Ecto neural progenitor cell (in vitro differentiated cells): ENCODE measurements at regions not wholly inside any gene's neighbourhood (a gene's known extent, or its start where the extent isn't known, plus 50 kb on each side); places are given as distances from the start of the nearest gene placed in this dataset.
A peak's percentile ranks its signal among the peaks of the same experiment; 100 is the strongest.

Experiments used
- DNase-seq: peaks from one replicate; pipeline ENCODE4 v3.0.0-alpha.2; 2018; ENCODE audit warnings: low spot score

GRCh38 chr9:16312116-16312515 is 558.4 kb downstream of the BNC2 start:
- peak; percentile 6 for DNase-seq

GRCh38 chr9:16312962-16313546 is 557.4 kb downstream of the BNC2 start:
- DNase-seq: no peak

DNA sequence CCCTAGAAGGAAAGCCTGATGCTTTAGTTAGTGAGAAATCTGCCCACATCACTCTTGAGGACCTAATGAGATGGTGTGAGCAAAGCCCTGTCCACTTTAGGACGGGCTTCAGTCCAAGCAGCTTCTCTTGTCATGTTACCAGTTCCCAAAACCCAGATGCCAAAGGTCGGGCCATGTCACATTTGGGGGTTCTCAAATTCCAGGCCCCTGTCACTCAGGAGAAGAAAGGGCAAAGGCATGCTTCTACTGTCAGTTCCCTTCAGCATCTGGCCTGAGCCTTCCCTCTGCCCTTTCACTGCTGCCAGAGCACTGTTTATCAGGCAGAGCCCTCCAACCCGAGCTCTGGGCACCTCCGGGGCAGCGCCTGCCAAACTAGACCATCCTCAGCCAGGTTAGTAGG is 556.0 kb downstream of the BNC2 start:
- DNase-seq: no peak

DNA sequence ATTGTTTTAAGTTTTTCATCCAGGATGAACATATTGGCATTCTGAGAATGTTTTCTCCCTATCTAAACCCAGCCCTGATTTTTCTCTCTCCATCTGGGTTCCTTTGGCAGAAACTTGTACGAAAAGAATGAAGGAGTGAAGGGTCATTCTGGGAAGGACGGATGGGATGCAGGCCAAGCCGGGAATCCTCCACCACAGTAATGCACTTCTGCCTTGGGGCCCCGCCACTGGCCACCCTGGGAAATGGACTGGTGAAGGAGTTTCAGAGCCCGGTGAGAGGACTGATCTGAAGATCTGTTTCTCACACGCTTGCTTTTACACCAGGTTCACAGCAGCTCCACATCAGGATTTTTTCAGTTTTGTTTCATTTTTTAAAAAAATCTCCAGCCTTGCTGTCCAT is 554.8 kb downstream of the BNC2 start:
- no peak for DNase-seq

- DNase-seq: no peak
Observed at GRCh38 chr9:16316456-16316855, 554.0 kb downstream of the BNC2 start.

- no peak for DNase-seq
Observed at GRCh38 chr9:16316911-16317817, 553.3 kb downstream of the BNC2 start.

DNA sequence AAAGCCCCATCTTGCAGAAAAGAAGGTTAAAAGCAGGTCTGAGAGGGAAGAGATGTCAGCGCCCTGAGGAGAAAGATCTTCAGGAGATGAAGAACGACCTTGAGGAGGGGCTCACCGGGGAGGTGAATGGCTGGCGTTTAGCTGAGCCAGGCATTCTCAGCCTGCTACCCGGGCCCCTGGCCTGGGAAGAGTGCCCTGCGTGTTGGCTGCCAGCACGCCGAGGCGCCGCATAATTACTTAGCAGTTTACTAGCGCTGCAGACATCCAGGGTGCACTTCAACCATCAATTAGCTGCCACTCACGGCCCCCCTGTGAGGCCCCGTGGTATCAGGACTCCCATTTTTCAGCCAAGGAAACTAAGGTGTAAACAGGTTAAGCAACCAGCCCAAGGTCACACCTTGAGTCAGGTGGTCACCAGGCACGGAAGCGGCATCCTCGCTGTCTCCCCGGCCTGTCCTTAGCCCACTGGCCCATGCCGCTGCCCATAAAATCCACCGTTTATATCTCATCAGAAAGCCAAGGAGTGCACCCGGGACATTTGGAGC is 551.9 kb downstream of the BNC2 start:
- no peak for DNase-seq

DNA sequence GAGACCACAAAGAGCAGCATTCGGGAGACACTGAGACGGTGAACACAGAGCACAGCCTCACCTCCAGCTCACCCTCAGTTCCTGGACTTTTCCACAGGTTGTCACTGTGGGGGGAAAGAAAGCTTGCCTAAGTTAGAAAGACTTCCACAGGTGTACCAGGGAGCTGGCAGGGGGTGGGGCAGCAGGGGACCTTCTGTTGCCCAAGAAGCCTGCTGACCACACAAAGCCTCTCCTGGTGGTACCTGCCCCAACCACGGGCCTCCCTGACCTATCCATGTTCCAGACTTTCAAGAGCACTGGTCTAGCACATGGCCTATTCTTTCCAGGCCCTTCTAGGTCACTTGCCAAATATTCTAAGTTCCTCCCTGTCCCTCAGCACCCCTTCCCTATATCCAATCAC is 550.8 kb downstream of the BNC2 start:
- no peak for DNase-seq

- no peak for DNase-seq
Observed at GRCh38 chr9:16320338-16320902, 550.0 kb downstream of the BNC2 start.

- no peak for DNase-seq
Observed at GRCh38 chr9:16321461-16322119, 548.9 kb downstream of the BNC2 start.

GRCh38 chr9:16322849-16323248 is 547.6 kb downstream of the BNC2 start:
- DNase-seq: no peak

- DNase-seq: no peak
Observed at GRCh38 chr9:16325966-16326365, 544.5 kb downstream of the BNC2 start.

DNA sequence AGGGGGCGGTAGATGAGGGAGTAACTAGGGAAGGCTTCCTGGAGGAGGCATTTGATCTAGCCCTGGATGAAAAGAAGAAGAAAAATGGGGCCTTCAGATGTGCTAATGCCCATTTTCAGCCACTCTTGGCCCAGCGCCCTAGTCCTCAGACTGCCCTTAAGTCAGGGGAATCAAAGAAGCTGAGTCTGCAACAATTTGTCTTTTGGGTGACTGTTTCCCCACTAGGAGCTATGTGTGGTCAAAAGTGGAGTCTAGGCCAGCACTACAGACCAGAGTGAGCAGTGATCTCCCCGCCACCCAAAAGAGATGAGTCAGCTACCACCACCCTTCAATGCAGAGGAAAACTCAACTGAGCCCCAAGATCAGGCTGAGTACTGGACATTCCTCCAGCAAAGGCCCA is 542.1 kb downstream of the BNC2 start:
- DNase-seq: no peak

DNA sequence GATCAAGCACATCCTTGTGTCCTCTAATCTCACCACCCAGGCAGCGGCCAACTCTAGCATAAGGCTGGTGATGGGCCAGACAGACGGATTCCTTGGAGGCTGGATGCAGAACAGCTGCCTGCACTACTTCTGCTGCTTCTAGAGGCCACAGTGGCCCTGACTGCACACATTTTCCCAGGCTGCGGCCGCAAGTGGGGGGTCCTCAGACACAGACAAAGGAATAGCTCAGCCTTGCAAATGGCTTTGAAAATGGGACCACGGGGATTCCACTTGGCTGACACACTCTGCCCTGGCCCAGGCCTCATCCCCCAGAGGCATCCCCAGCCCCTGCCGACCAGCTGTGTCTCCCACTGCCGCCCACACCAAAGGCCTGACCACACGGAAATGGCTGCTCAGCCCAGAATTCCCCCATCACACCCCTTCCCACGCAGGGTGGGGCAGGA is 540.8 kb downstream of the BNC2 start:
- DNase-seq: no peak

GRCh38 chr9:16331031-16331430 is 539.4 kb downstream of the BNC2 start:
- no peak for DNase-seq

GRCh38 chr9:16331527-16331926 is 538.9 kb downstream of the BNC2 start:
- DNase-seq: no peak

GRCh38 chr9:16333691-16334090 is 536.8 kb downstream of the BNC2 start:
- no peak for DNase-seq

- no peak for DNase-seq
Observed at GRCh38 chr9:16335788-16336580, 534.5 kb downstream of the BNC2 start.

DNA sequence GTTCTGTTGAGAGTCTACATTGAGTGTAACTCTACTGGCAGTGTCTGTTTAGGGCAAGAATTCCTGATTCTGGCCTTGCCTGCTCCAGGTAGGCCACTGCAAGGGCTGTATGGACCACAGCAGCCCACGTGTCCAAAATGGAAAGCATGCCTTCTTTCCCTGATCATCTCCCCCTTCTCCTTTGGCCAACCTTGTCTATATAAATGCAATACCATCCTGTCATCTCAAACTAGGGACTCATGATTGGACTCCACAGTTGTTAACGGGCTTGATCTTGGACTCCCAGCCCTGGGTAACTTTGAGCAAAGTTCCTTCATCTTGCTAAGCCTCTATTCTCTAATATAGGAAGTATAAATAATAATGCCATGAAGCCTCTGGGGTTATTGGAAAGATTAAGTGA is 533.6 kb downstream of the BNC2 start:
- no peak for DNase-seq

DNA sequence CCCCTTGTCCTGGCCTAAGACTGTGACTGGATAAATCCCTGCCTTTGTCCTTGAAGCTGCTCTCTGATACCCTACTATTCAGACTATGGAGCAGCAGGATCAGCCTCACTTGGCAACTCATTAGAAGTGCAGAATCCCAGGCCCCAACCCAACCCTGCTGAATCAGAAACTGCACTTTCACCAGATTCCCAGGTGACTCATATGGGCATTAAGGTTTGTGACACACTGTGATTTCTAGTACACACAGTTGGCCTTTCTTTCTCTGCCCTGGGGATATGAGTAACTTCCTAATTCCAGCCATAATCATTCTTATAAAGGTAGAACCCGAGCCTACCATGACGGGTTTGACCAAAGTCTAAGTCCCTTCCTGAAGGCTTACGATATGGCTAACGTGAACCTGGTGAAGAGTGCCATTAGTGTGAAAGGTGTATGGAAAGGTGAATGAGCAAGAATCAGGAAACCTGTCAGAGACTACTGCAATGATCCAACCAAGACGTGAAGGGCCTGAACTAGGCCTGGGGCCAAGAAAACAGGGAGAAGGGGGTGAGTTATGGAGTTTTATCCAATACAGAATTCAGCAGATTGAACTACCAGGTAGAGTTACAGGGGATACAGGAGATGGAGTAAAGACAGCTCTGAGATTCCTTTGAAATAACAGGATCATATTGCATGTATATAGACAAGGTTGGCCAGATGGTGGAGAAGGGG is 533.0 kb downstream of the BNC2 start:
- DNase-seq: no peak

GRCh38 chr9:16341177-16341576 is 529.3 kb downstream of the BNC2 start:
- no peak for DNase-seq
